ENCODE measurements at regions not wholly inside any gene's neighbourhood (a gene's known extent, or its start where the extent isn't known, plus 50 kb on each side); places are given as distances from the start of the nearest gene placed in this dataset.

GRCh38 chr11:130608287-130608686 is 159.8 kb downstream of the ADAMTS15 start:
- H3K27me3 Mint-ChIP-seq, result peaks cover 3% of the 10 kb centered on the region
- POLR2A ChIA-PET, result no interaction called here
- ATAC-seq (ENCODE audit: low read depth), result no peak
- DNase-seq, result no peak
- H3K4me3 Mint-ChIP-seq, result no peak overlapping the region
- no peak overlapping the region for H3K27ac Mint-ChIP-seq
- no peaks in the 10 kb centered on the region for H3K36me3 Mint-ChIP-seq (ENCODE audit: low read depth)
- TF ChIP-seq CTCF (IDR thresholded peaks at IDR 0.05), result no peak
- CTCF ChIA-PET, result no interaction called here
- intact Hi-C loops (cut with micrococcal nuclease), result no loop called here
- H3K4me1 Mint-ChIP-seq, result no peaks in the 10 kb centered on the region
- no peaks in the 10 kb centered on the region for H3K9me3 Mint-ChIP-seq

- no peak for TF ChIP-seq CTCF (IDR thresholded peaks at IDR 0.05)
- ChIA-PET CTCF (no interaction called here), POLR2A (no interaction called here)
- Mint-ChIP-seq H3K36me3 (ENCODE audit: low read depth) (no peaks in the 10 kb centered on the region), H3K9me3 (no peaks in the 10 kb centered on the region), H3K4me3 (no peak overlapping the region), H3K4me1 (no peaks in the 10 kb centered on the region), H3K27me3 (peaks cover 3% of the 10 kb centered on the region), H3K27ac (no peak overlapping the region)
- ATAC-seq (ENCODE audit: low read depth) (no peak), DNase-seq (no peak)
- intact Hi-C loops (cut with micrococcal nuclease), result no loop called here
Measured at GRCh38 chr11:130609121-130610035, 160.9 kb downstream of the ADAMTS15 start.

GRCh38 chr11:130611791-130612251 is 163.4 kb downstream of the ADAMTS15 start:
- Mint-ChIP-seq H3K27ac (no peak overlapping the region), H3K9me3 (no peaks in the 10 kb centered on the region), H3K4me3 (no peak overlapping the region), H3K4me1 (no peaks in the 10 kb centered on the region), H3K27me3 (no peaks in the 10 kb centered on the region), H3K36me3 (ENCODE audit: low read depth) (no peaks in the 10 kb centered on the region)
- ChIA-PET CTCF (no interaction called here), POLR2A (no interaction called here)
- intact Hi-C loops (cut with micrococcal nuclease), result no loop called here
- DNase-seq (no peak), ATAC-seq (ENCODE audit: low read depth) (no peak)
- TF ChIP-seq CTCF (IDR thresholded peaks at IDR 0.05), result no peak

GRCh38 chr11:130612291-130612851 is 163.9 kb downstream of the ADAMTS15 start:
- ATAC-seq (ENCODE audit: low read depth) (no peak), DNase-seq (no peak)
- CTCF ChIA-PET, result no interaction called here
- POLR2A ChIA-PET, result no interaction called here
- no peaks in the 10 kb centered on the region for H3K36me3 Mint-ChIP-seq (ENCODE audit: low read depth)
- H3K27ac Mint-ChIP-seq, result no peak overlapping the region
- H3K4me1 Mint-ChIP-seq, result no peaks in the 10 kb centered on the region
- no peaks in the 10 kb centered on the region for H3K9me3 Mint-ChIP-seq
- H3K27me3 Mint-ChIP-seq, result no peaks in the 10 kb centered on the region
- TF ChIP-seq CTCF (IDR thresholded peaks at IDR 0.05), result no peak
- intact Hi-C loops (cut with micrococcal nuclease), result no loop called here
- H3K4me3 Mint-ChIP-seq, result no peak overlapping the region

GRCh38 chr11:130613396-130613795 is 165.0 kb downstream of the ADAMTS15 start:
- H3K4me1 Mint-ChIP-seq, result no peaks in the 10 kb centered on the region
- intact Hi-C loops (cut with micrococcal nuclease), result no loop called here
- no peaks in the 10 kb centered on the region for H3K36me3 Mint-ChIP-seq (ENCODE audit: low read depth)
- no peaks in the 10 kb centered on the region for H3K9me3 Mint-ChIP-seq
- DNase-seq, result no peak
- H3K27me3 Mint-ChIP-seq, result no peaks in the 10 kb centered on the region
- no peak overlapping the region for H3K27ac Mint-ChIP-seq
- H3K4me3 Mint-ChIP-seq, result no peak overlapping the region
- ATAC-seq (ENCODE audit: low read depth), result no peak
- TF ChIP-seq CTCF (IDR thresholded peaks at IDR 0.05), result no peak
- ChIA-PET POLR2A (no interaction called here), CTCF (no interaction called here)

Measured in activated B cell treated with CpG ODN at 0.5 μM for 24 hours (primary cell).